Neuronal stem cell (in vitro differentiated cells): ENCODE measurements at regions not wholly inside any gene's neighbourhood (a gene's known extent, or its start where the extent isn't known, plus 50 kb on each side); places are given as distances from the start of the nearest gene placed in this dataset.
A peak's percentile ranks its signal among the peaks of the same experiment; 100 is the strongest.

Source experiments
- DNase-seq: peaks from one replicate; pipeline ENCODE4 v3.0.0-alpha.2; 2013; ENCODE audit warnings: low spot score
- H2AFZ ChIP-seq: one replicate; pipeline ENCODE4 v1.6.1; 2013; ENCODE audit warnings: mild to moderate bottlenecking, low read length, inconsistent platforms
- H2AK5ac ChIP-seq: 2 replicates; pipeline ENCODE4 v1.6.1; 2013; ENCODE audit warnings: low read depth, mild to moderate bottlenecking, inconsistent platforms, low read length, moderate library complexity, mixed read lengths
- H2BK120ac ChIP-seq: 2 replicates; pipeline ENCODE4 v1.6.1; 2013; ENCODE audit warnings: low read depth, mild to moderate bottlenecking, inconsistent platforms, low read length, moderate library complexity, mixed read lengths
- H2BK12ac ChIP-seq: one replicate; pipeline ENCODE4 v1.6.1; 2013; ENCODE audit warnings: low read length, inconsistent platforms
- H2BK15ac ChIP-seq: 2 replicates; pipeline ENCODE4 v1.6.1; 2013; ENCODE audit warnings: mild to moderate bottlenecking, low read length, inconsistent platforms, mixed read lengths
- H2BK5ac ChIP-seq: one replicate; pipeline ENCODE4 v1.6.1; 2013; ENCODE audit warnings: inconsistent platforms, mild to moderate bottlenecking, low read length, moderate library complexity
- H3K14ac ChIP-seq: one replicate; pipeline ENCODE4 v1.6.1; 2013; ENCODE audit warnings: low read length, inconsistent platforms
- H3K18ac ChIP-seq: 2 replicates; pipeline ENCODE4 v1.6.1; 2013; ENCODE audit warnings: low read length, inconsistent platforms
- H3K23ac ChIP-seq: 2 replicates; pipeline ENCODE4 v1.6.1; 2013; ENCODE audit warnings: low read depth, mild to moderate bottlenecking, mixed read lengths, low read length, inconsistent platforms; ENCODE audit not compliant: poor library complexity
- H3K27ac ChIP-seq: replicated peaks from 3 replicates; pipeline ENCODE4 v1.5.1; 2013; ENCODE audit warnings: low read length, inconsistent platforms
- H3K27me3 ChIP-seq, 3 experiments: 2 replicates each; pipeline ENCODE4 v1.6.1; 2013; ENCODE audit warnings: low read length in 3 of 3, mild to moderate bottlenecking in 2 of 3, inconsistent platforms in 1 of 3, low read depth in 1 of 3, mixed read lengths in 1 of 3, moderate library complexity in 1 of 3; ENCODE audit not compliant: control insufficient read depth in 3 of 3, insufficient read depth in 3 of 3
- H3K36me3 ChIP-seq, 2 donors: replicated peaks in 1 of 2; 2 replicates each; pipeline ENCODE4 v1.6.1; 2013; ENCODE audit warnings: low read length in 2 of 2; ENCODE audit not compliant: control insufficient read depth in 2 of 2, insufficient read depth in 2 of 2
- H3K4ac ChIP-seq: 2 replicates; pipeline ENCODE4 v1.6.1; 2013; ENCODE audit warnings: inconsistent platforms, mild to moderate bottlenecking, low read length, moderate library complexity
- H3K4me1 ChIP-seq, 2 donors: 1 replicate in 1 of 2; 2 replicates in 1 of 2; pipeline ENCODE4 v1.6.1; 2013; ENCODE audit warnings: low read length in 2 of 2, low read depth in 1 of 2; ENCODE audit not compliant: control insufficient read depth in 2 of 2, insufficient read depth in 1 of 2
- H3K4me2 ChIP-seq: one replicate; pipeline ENCODE4 v1.6.1; 2013; ENCODE audit warnings: mild to moderate bottlenecking, low read length, inconsistent platforms; ENCODE audit not compliant: insufficient read depth, poor library complexity, severe bottlenecking
- H3K4me3 ChIP-seq, 2 donors: 2 replicates each; pipeline ENCODE4 v1.5.1; 2013; ENCODE audit warnings: low read length in 2 of 2, mild to moderate bottlenecking in 2 of 2, inconsistent platforms in 1 of 2, moderate library complexity in 1 of 2
- H3K79me1 ChIP-seq: one replicate; pipeline ENCODE4 v1.6.1; 2013; ENCODE audit warnings: low read depth, mild to moderate bottlenecking, inconsistent platforms, low read length, moderate library complexity
- H3K9ac ChIP-seq: one replicate; pipeline ENCODE4 v1.6.1; 2013; ENCODE audit warnings: mild to moderate bottlenecking, low read depth, low read length, inconsistent platforms; ENCODE audit not compliant: poor library complexity
- H3K9me3 ChIP-seq, 2 donors: replicated peaks in 1 of 2; 2 replicates each; pipeline versions ENCODE3 to v1.6.1; 2013; ENCODE audit warnings: low read length in 2 of 2, mild to moderate bottlenecking in 2 of 2, inconsistent platforms in 1 of 2, low read depth in 1 of 2, mixed read lengths in 1 of 2, moderate library complexity in 1 of 2; ENCODE audit not compliant: control insufficient read depth in 2 of 2, insufficient read depth in 1 of 2
- H4K8ac ChIP-seq: one replicate; pipeline ENCODE4 v1.6.1; 2013; ENCODE audit warnings: low read depth, mild to moderate bottlenecking, inconsistent platforms, low read length, moderate library complexity
- H4K91ac ChIP-seq: one replicate; pipeline ENCODE4 v1.6.1; 2013; ENCODE audit warnings: low read length, low read depth, mild to moderate bottlenecking, inconsistent platforms; ENCODE audit not compliant: poor library complexity
- WGBS, 2 donors: extraction: QIAGEN DNeasy Blood & Tissue Kit; methylation state at CpG; one replicate each; pipeline ENCODE4 v1.1.7; 2013; ENCODE audit warnings: missing lambda C conversion rate in 2 of 2, mixed read lengths in 1 of 2; ENCODE audit not compliant: insufficient read length in 2 of 2, insufficient replicate concordance in 1 of 2; ENCODE audit errors: extremely low coverage in 2 of 2; 5-methylcytosine and 5-hydroxymethylcytosine counted together

DNA sequence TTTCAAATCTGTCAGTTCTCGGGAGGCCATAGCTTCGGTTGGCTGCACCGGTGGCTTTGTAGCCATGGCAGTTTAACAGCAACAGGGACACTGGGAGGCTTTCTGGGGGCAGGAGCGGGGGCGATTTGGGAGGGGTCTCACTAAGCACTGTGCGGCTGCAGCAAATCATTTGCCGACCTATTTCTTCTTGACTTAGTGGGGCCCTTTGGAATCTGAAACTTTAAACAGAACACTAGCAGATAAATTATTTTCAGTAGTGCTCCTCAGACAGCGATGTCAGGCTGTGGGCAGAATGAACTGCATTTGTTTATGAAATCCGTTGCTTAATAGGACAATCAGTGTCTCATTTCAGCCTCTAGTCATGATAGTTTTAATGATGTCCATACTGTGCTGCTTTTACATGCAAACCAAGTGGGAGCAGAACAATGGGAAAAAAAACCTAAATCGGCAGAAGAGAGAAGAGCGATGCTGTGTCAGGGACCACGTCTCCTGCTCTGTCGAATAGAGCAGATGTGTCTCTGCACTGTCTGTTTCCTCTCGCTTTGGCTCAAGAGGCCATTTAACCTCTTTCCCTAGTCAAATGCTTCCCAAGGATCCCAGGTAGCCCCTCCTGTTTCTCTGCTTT is 211.9 kb downstream of the OLFM4 start:
- Histone ChIP-seq H3K4me2 (no peak overlapping the region), H2AFZ (peak overlapping the region; percentile 77), H2BK12ac (no peak overlapping the region), H3K27me3 (no peaks in the 10 kb centered on the region), H2BK5ac (no peak overlapping the region), H3K4me3 (peak overlapping the region in 1 of 2 donors; percentile 19), H3K23ac (no peak overlapping the region), H2AK5ac (no peak overlapping the region), H3K4me1 (peaks cover 2 to 15% of the 10 kb centered on the region in 2 donors), H3K27ac (no peak overlapping the region), H4K8ac (no peak overlapping the region), H3K79me1 (no peaks in the 10 kb centered on the region), H3K9ac (no peak overlapping the region), H3K4ac (no peak overlapping the region), H4K91ac (no peak overlapping the region), H3K9me3 (no peaks in the 10 kb centered on the region), H3K36me3 (no peaks in the 10 kb centered on the region), H3K14ac (no peak overlapping the region), H2BK120ac (no peak overlapping the region), H3K18ac (no peak overlapping the region), H2BK15ac (no peak overlapping the region)
- DNase-seq, result no peak
- no CpG with 5 or more reads among the region's 14 CpGs for WGBS, 2 donors

- H3K4me1 ChIP-seq, result peaks cover 2 to 15% of the 10 kb centered on the region in 2 donors
- no peaks in the 10 kb centered on the region for H3K9me3 ChIP-seq
- no peak overlapping the region for H2BK15ac ChIP-seq
- H3K27me3 ChIP-seq, result no peaks in the 10 kb centered on the region
- no CpG with 5 or more reads among the region's 5 CpGs for WGBS, 2 donors
- no peaks in the 10 kb centered on the region for H3K79me1 ChIP-seq
- no peak overlapping the region for H2BK120ac ChIP-seq
- H3K27ac ChIP-seq, result no peak overlapping the region
- H3K14ac ChIP-seq, result no peak overlapping the region
- no peak overlapping the region for H4K91ac ChIP-seq
- no peak overlapping the region for H3K4ac ChIP-seq
- H2AK5ac ChIP-seq, result no peak overlapping the region
- H3K23ac ChIP-seq, result no peak overlapping the region
- DNase-seq, result no peak
- no peak overlapping the region for H3K18ac ChIP-seq
- H2AFZ ChIP-seq, result no peak overlapping the region
- no peak overlapping the region for H4K8ac ChIP-seq
- H2BK5ac ChIP-seq, result no peak overlapping the region
- H3K9ac ChIP-seq, result no peak overlapping the region
- no peaks in the 10 kb centered on the region for H3K36me3 ChIP-seq
- no peak overlapping the region for H3K4me2 ChIP-seq
- no peak overlapping the region for H2BK12ac ChIP-seq
- no peak overlapping the region for H3K4me3 ChIP-seq
Observed at GRCh38 chr13:53241891-53242348, 213.3 kb downstream of the OLFM4 start.

- H4K91ac ChIP-seq, result no peak overlapping the region
- H3K4me1 ChIP-seq, result peaks cover 0 to 6% of the 10 kb centered on the region in 2 donors
- H2BK15ac ChIP-seq, result no peak overlapping the region
- no peak overlapping the region for H3K4me2 ChIP-seq
- peaks cover 0 to 3% of the 10 kb centered on the region in 2 donors for H3K9me3 ChIP-seq
- H3K4me3 ChIP-seq, result no peak overlapping the region
- DNase-seq, result no peak
- H3K36me3 ChIP-seq, result no peaks in the 10 kb centered on the region
- H3K27ac ChIP-seq, result no peak overlapping the region
- H4K8ac ChIP-seq, result no peak overlapping the region
- H2AFZ ChIP-seq, result peak overlapping the region; percentile 72
- no peak overlapping the region for H3K4ac ChIP-seq
- H2AK5ac ChIP-seq, result no peak overlapping the region
- H2BK12ac ChIP-seq, result no peak overlapping the region
- H3K9ac ChIP-seq, result no peak overlapping the region
- H2BK5ac ChIP-seq, result no peak overlapping the region
- H3K14ac ChIP-seq, result no peak overlapping the region
- WGBS, 2 donors, result no CpG with 5 or more reads among the region's 1 CpG
- no peaks in the 10 kb centered on the region for H3K79me1 ChIP-seq
- no peak overlapping the region for H3K23ac ChIP-seq
- H3K27me3 ChIP-seq, result no peaks in the 10 kb centered on the region
- H2BK120ac ChIP-seq, result no peak overlapping the region
- no peak overlapping the region for H3K18ac ChIP-seq
Observed at GRCh38 chr13:53249236-53249635, 220.6 kb downstream of the OLFM4 start.

DNA sequence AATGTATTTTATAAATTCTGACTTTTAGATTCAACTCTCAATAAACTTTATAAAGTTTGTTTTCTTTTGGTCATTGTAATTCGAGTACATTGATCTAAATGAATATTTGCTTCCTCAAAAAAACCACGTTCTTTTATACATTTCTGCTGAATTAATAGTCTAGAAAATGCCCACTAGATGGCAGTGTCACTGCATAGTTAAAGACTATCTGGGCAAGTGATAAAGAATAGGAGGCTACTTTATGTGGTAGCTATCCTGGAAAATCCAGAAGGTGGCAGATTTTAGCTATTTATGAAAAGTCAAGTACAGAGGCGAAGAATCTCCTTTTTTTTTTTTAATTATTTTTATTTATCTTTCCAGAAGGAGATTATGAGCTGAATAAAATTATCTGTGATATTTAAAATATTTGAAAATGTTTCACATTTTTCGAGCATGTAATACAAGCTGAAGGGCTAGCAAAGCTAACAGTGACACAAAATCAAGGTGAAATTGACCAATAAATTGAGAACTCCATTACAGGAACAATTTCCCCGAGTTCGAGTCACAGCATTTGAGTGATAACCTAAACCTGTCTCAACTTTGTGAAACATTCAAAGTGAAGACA is 221.8 kb downstream of the OLFM4 start:
- Histone ChIP-seq H3K18ac (no peak overlapping the region), H3K4me2 (no peak overlapping the region), H3K4me1 (peaks cover 0 to 6% of the 10 kb centered on the region in 2 donors), H2BK120ac (no peak overlapping the region), H2AFZ (peak overlapping the region; percentile 72), H3K36me3 (no peaks in the 10 kb centered on the region), H3K9ac (no peak overlapping the region), H3K9me3 (peaks cover 0 to 3% of the 10 kb centered on the region in 2 donors), H2BK12ac (no peak overlapping the region), H2BK5ac (no peak overlapping the region), H3K27me3 (no peaks in the 10 kb centered on the region), H3K79me1 (no peaks in the 10 kb centered on the region), H3K23ac (no peak overlapping the region), H3K4me3 (no peak overlapping the region), H3K27ac (no peak overlapping the region), H3K4ac (no peak overlapping the region), H3K14ac (no peak overlapping the region), H2AK5ac (no peak overlapping the region), H4K8ac (no peak overlapping the region), H2BK15ac (no peak overlapping the region), H4K91ac (no peak overlapping the region)
- WGBS, 2 donors, result no CpG with 5 or more reads among the region's 6 CpGs
- DNase-seq, result peak; percentile 80
